GM10248 (cell line): ENCODE measurements at regions not wholly inside any gene's neighbourhood (a gene's known extent, or its start where the extent isn't known, plus 50 kb on each side); places are given as distances from the start of the nearest gene placed in this dataset.

Source experiments
- CTCF ChIA-PET: fragments of 300-600 bp; sonication (Branson Sonifier 250); formaldehyde crosslinking; extraction: SDS; loops from one replicate; lab custom pipeline; 2021; ENCODE audit warnings: antibody characterized with exemption; lab: Yijun Ruan, JAX
- POLR2A ChIA-PET: fragments of 350-650 bp; sonication (Branson Sonifier 250); formaldehyde crosslinking; extraction: SDS; loops from one replicate; lab custom pipeline; 2020; ENCODE audit warnings: antibody characterized with exemption; lab: Yijun Ruan, JAX
- DNase-seq: peaks from one replicate; pipeline ENCODE4 v3.0.0; 2012; ENCODE audit errors: extremely low spot score
- CTCF ChIP-seq: IDR thresholded peaks from 2 replicates; pipeline ENCODE4 v1.5.1; 2012; ENCODE audit warnings: mild to moderate bottlenecking, low read depth; ENCODE audit errors: extremely low read depth, missing control alignments, control extremely low read depth

- CTCF ChIA-PET, result no interaction called here
- POLR2A ChIA-PET, result no interaction called here
- TF ChIP-seq CTCF, result no peak
- DNase-seq, result no peak
Observed at GRCh38 chr5:52041842-52042241, 658.6 kb downstream of the ISL1 start.

GRCh38 chr5:52043137-52043536, 659.9 kb downstream of the ISL1 start:
- POLR2A ChIA-PET, result no interaction called here
- TF ChIP-seq CTCF, result no peak
- DNase-seq, result no peak
- CTCF ChIA-PET, result interaction anchor here (0.9 kb wide), 1 partner anchor 10 kb away, joined by 3 read pairs; no protein-coding TSS in a partner anchor

GRCh38 chr5:52043543-52043942, 660.3 kb downstream of the ISL1 start:
- TF ChIP-seq CTCF, result no peak
- DNase-seq, result no peak
- CTCF ChIA-PET, result interaction anchor here (0.9 to 2.1 kb wide), 3 partner anchors 8 to 13 kb away, joined by 3 to 6 read pairs (median 3); no protein-coding TSS in a partner anchor
- POLR2A ChIA-PET, result no interaction called here

GRCh38 chr5:52051759-52052158, 668.5 kb downstream of the ISL1 start:
- TF ChIP-seq CTCF, result no peak
- POLR2A ChIA-PET, result no interaction called here
- CTCF ChIA-PET, result no interaction called here
- DNase-seq, result no peak

- ChIA-PET CTCF (no interaction called here), POLR2A (no interaction called here)
- no peak for DNase-seq
- TF ChIP-seq CTCF, result no peak
Observed at GRCh38 chr5:52063186-52063585, 679.9 kb downstream of the ISL1 start.

- no peak for TF ChIP-seq CTCF
- ChIA-PET POLR2A (no interaction called here), CTCF (no interaction called here)
- DNase-seq, result no peak
Observed at GRCh38 chr5:52065182-52065581, 681.9 kb downstream of the ISL1 start.

GRCh38 chr5:52069997-52070396, 686.7 kb downstream of the ISL1 start:
- CTCF ChIA-PET, result no interaction called here
- POLR2A ChIA-PET, result no interaction called here
- no peak for DNase-seq
- no peak for TF ChIP-seq CTCF
